Liver (tissue), 8 donors: ENCODE measurements at regions not wholly inside any gene's neighbourhood (a gene's known extent, or its start where the extent isn't known, plus 50 kb on each side); places are given as distances from the start of the nearest gene placed in this dataset.

Experiments
- DNase-seq: peaks from one replicate; pipeline ENCODE4 v3.0.0-alpha.2; 2017; ENCODE audit warnings: low spot score
- H3K27ac ChIP-seq, 2 donors: one replicate each; pipeline ENCODE4 v1.7.0; 2013; ENCODE audit warnings: inconsistent platforms in 2 of 2, low read length in 2 of 2, control low read depth in 1 of 2, low read depth in 1 of 2, mild to moderate bottlenecking in 1 of 2
- H3K27me3 ChIP-seq, 4 donors: one replicate each; pipeline versions ENCODE4 v1.6.1 to v1.7.0; 2013; ENCODE audit warnings: low read length in 3 of 4, inconsistent platforms in 1 of 4, mild to moderate bottlenecking in 1 of 4, moderate library complexity in 1 of 4; ENCODE audit not compliant: control insufficient read depth in 4 of 4, insufficient read depth in 4 of 4
- H3K36me3 ChIP-seq, 4 donors: one replicate each; pipeline versions ENCODE4 v1.6.1 to v1.7.0; 2013; ENCODE audit warnings: low read length in 3 of 4, mild to moderate bottlenecking in 3 of 4, low read depth in 1 of 4, moderate library complexity in 1 of 4; ENCODE audit not compliant: control insufficient read depth in 4 of 4, insufficient read depth in 3 of 4
- H3K4me1 ChIP-seq, 4 donors: one replicate each; pipeline versions ENCODE4 v1.6.1 to v1.7.0; 2013; ENCODE audit warnings: low read length in 3 of 4, mild to moderate bottlenecking in 3 of 4, moderate library complexity in 1 of 4; ENCODE audit not compliant: control insufficient read depth in 4 of 4, insufficient read depth in 4 of 4
- H3K4me3 ChIP-seq, 3 donors: one replicate each; pipeline versions ENCODE4 v1.6.1 to v1.7.0; 2013; ENCODE audit warnings: low read length in 3 of 3, control low read depth in 1 of 3, low read depth in 1 of 3, mild to moderate bottlenecking in 1 of 3
- H3K9ac ChIP-seq, 2 donors: one replicate each; pipeline ENCODE4 v1.7.0; 2013; ENCODE audit warnings: low read length in 2 of 2, mild to moderate bottlenecking in 2 of 2, moderate library complexity in 2 of 2, control low read depth in 1 of 2, low read depth in 1 of 2
- H3K9me3 ChIP-seq, 4 donors: one replicate each; pipeline versions ENCODE4 v1.6.1 to v1.7.0; 2013; ENCODE audit warnings: low read length in 3 of 4; ENCODE audit not compliant: control insufficient read depth in 4 of 4
- EGR1 ChIP-seq, 2 donors: IDR thresholded peaks; 2 replicates each; pipeline ENCODE4 v1.6.1; 2016 to 2018; ENCODE audit warnings: antibody characterized with exemption in 2 of 2, low read depth in 2 of 2
- FOXA1 ChIP-seq: IDR thresholded peaks from 2 replicates; pipeline ENCODE4 v1.6.1; 2016; ENCODE audit warnings: antibody characterized with exemption
- GABPA ChIP-seq, 2 donors: IDR thresholded peaks in 1 of 2; conservative IDR thresholded peaks in 1 of 2; 2 replicates each; pipeline ENCODE4 v1.6.1; 2016; ENCODE audit warnings: antibody characterized with exemption in 2 of 2, mild to moderate bottlenecking in 1 of 2, moderate library complexity in 1 of 2
- HNF4G ChIP-seq: IDR thresholded peaks from 2 replicates; pipeline ENCODE4 v1.6.1; 2016; ENCODE audit warnings: antibody characterized with exemption
- JUND ChIP-seq, 2 donors: IDR thresholded peaks; 2 replicates each; pipeline ENCODE4 v1.6.1; 2016; ENCODE audit warnings: antibody characterized with exemption in 2 of 2
- NR2F2 ChIP-seq: IDR thresholded peaks from 2 replicates; pipeline ENCODE4 v1.6.1; 2016; ENCODE audit warnings: antibody characterized with exemption
- RAD21 ChIP-seq, 2 donors: IDR thresholded peaks; 2 replicates each; pipeline ENCODE4 v1.6.1; 2016; ENCODE audit warnings: antibody characterized with exemption in 2 of 2, mild to moderate bottlenecking in 2 of 2
- RXRA ChIP-seq, 2 donors: IDR thresholded peaks; 2 replicates each; pipeline ENCODE4 v1.6.1; 2017 to 2018; ENCODE audit warnings: antibody characterized with exemption in 2 of 2, mild to moderate bottlenecking in 1 of 2
- SP1 ChIP-seq: IDR thresholded peaks from 2 replicates; pipeline ENCODE4 v1.6.1; 2018; ENCODE audit warnings: antibody characterized with exemption, mild to moderate bottlenecking
- TAF1 ChIP-seq: conservative IDR thresholded peaks from 2 replicates; pipeline ENCODE4 v1.6.1; 2016; ENCODE audit warnings: antibody characterized with exemption, mild to moderate bottlenecking
- YY1 ChIP-seq: IDR thresholded peaks from 2 replicates; pipeline ENCODE4 v1.6.1; 2016; ENCODE audit warnings: antibody characterized with exemption, mild to moderate bottlenecking
- WGBS: extraction: QIAGEN DNeasy Blood & Tissue Kit; methylation state at CpG from one replicate; pipeline ENCODE4 v1.1.7; 2013; 5-methylcytosine and 5-hydroxymethylcytosine counted together
- TF ChIP-seq, protein P1 (sequence below): IDR thresholded peaks from 2 replicates; pipeline ENCODE4 v1.6.1; 2016; ENCODE audit warnings: antibody characterized with exemption
- TF ChIP-seq, protein P2 (sequence below): fragments of 150-350 bp; IDR thresholded peaks from 2 replicates; pipeline ENCODE4 v1.5.1; 2017; ENCODE audit warnings: improper control_type of control experiment, low read depth, low read length; ENCODE audit not compliant: missing input control
- TF ChIP-seq, protein P3 (sequence below): IDR thresholded peaks from 2 replicates; pipeline ENCODE4 v1.6.1; 2016; ENCODE audit warnings: antibody characterized with exemption
- donor health status: healthy.
- donor health status: healthy.
- donor health status: healthy.
- donor health status: healthy.
- donor health status: healthy.

DNA sequence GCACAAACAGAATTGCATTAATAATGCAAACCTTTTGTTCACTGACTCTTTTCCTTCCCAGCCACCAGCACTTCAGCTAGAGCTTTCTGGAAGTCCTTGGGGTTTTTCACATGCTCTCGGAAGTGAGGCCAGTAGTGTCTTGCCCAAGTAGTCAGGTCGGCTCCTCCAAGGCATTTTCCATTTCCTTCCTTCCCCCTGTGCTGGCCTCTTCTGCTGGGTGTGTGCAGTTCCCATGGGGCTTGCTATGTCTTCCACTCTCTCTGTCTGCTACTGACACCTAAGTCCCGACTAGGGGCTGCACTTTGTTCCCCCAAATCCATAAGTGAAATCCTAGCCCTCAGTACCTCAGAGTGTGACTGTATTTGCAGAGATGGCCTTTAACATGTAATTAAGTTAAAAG, 175.6 kb upstream of the BMPER start:
- Histone ChIP-seq H3K4me3 (no peak overlapping the region), H3K9ac (no peak overlapping the region), H3K9me3 (no peaks in the 10 kb centered on the region), H3K4me1 (no peaks in the 10 kb centered on the region), H3K36me3 (no peaks in the 10 kb centered on the region), H3K27ac (no peak overlapping the region), H3K27me3 (no peaks in the 10 kb centered on the region)
- WGBS, result 80% methylated on average over 3 of the region's 3 CpGs
- no peak for DNase-seq
- TF ChIP-seq RXRA (IDR thresholded peaks at IDR 0.05), result no peak
- TF ChIP-seq, protein P1, sequence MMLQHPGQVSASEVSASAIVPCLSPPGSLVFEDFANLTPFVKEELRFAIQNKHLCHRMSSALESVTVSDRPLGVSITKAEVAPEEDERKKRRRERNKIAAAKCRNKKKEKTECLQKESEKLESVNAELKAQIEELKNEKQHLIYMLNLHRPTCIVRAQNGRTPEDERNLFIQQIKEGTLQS, result no peak
- TF ChIP-seq YY1, result no peak
- TF ChIP-seq RAD21 (IDR thresholded peaks at IDR 0.05), result no peak
- TF ChIP-seq, protein P2, sequence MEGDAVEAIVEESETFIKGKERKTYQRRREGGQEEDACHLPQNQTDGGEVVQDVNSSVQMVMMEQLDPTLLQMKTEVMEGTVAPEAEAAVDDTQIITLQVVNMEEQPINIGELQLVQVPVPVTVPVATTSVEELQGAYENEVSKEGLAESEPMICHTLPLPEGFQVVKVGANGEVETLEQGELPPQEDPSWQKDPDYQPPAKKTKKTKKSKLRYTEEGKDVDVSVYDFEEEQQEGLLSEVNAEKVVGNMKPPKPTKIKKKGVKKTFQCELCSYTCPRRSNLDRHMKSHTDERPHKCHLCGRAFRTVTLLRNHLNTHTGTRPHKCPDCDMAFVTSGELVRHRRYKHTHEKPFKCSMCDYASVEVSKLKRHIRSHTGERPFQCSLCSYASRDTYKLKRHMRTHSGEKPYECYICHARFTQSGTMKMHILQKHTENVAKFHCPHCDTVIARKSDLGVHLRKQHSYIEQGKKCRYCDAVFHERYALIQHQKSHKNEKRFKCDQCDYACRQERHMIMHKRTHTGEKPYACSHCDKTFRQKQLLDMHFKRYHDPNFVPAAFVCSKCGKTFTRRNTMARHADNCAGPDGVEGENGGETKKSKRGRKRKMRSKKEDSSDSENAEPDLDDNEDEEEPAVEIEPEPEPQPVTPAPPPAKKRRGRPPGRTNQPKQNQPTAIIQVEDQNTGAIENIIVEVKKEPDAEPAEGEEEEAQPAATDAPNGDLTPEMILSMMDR, result no peak
- no peak for TF ChIP-seq HNF4G
- no peak for TF ChIP-seq JUND (IDR thresholded peaks at IDR 0.05)
- TF ChIP-seq TAF1, result no peak
- TF ChIP-seq FOXA1, result no peak
- TF ChIP-seq, protein P3, sequence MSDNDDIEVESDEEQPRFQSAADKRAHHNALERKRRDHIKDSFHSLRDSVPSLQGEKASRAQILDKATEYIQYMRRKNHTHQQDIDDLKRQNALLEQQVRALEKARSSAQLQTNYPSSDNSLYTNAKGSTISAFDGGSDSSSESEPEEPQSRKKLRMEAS, result no peak

DNA sequence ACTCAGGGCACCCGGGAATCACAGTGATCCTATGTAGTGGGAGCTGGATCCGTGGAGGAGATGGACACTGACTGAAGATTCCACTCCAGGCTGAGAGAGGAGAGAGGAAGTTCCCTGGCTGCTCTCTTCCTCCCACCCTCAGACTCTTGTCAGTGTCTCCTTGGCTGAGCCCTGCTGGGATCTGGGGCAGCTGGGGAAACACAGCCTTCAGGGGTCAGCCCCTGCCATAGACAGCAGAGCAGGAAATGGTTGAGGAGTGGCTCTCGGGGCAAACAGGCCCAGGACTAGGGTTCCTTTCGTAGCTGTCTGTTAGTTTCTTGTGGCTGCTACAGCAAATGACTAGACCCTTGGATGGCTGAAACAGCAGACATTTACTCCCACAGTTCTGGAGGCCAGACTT, 174.4 kb upstream of the BMPER start:
- no peaks in the 10 kb centered on the region for H3K27me3 ChIP-seq
- WGBS, result 84% methylated on average over 4 of the region's 4 CpGs
- no peak overlapping the region for H3K4me3 ChIP-seq
- no peak for DNase-seq
- TF ChIP-seq SP1 (no peak), GABPA (IDR thresholded peaks at IDR 0.05 in 1 of 2, conservative IDR thresholded peaks at IDR 0.05 in 1 of 2) (no peak), EGR1 (IDR thresholded peaks at IDR 0.05; ENCODE audit: low read depth in 2 of 2) (no peak), TAF1 (no peak), NR2F2 (no peak), RAD21 (IDR thresholded peaks at IDR 0.05) (no peak)
- TF ChIP-seq, protein P2, result no peak
- TF ChIP-seq, protein P1, result no peak
- TF ChIP-seq, protein P3, result no peak
- no peak overlapping the region for H3K9ac ChIP-seq
- no peaks in the 10 kb centered on the region for H3K4me1 ChIP-seq
- no peak overlapping the region for H3K27ac ChIP-seq
- no peaks in the 10 kb centered on the region for H3K9me3 ChIP-seq
- no peaks in the 10 kb centered on the region for H3K36me3 ChIP-seq
